ENCODE measurements at regions not wholly inside any gene's neighbourhood (a gene's known extent, or its start where the extent isn't known, plus 50 kb on each side); places are given as distances from the start of the nearest gene placed in this dataset.
A peak's percentile ranks its signal among the peaks of the same experiment; 100 is the strongest.

DNA sequence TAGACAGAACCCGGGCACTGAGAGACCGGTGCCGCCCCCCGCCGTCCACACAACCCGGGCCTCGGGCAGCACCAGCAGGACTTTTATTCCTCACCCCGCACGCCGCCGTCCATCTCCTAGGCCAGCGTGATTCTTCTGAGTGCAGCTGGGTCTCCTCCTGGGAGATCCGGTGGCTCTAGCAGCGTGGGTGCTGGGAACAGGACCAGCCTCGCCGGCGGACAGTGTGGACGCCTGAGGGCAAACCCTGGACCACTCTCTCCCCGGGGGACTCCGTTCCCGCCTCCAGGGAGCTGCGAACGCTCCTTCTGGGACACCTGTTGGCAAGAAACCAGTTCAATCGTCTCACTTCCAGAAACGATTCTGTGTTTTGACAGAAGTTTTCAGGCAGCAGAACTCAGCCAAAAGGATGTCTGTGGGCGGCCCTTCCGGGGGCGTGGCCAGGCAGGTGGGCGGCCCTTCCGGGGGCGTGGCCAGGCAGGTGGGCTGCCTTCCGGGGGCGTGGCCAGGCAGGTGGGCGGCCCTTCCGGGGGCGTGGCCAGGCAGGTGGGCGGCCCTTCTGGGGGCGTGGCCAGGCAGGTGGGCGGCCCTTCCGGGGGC lies 130.7 kb downstream of the DLL1 start:
- peak in 1 of 2 donors; percentile 21 for DNase-seq

DNA sequence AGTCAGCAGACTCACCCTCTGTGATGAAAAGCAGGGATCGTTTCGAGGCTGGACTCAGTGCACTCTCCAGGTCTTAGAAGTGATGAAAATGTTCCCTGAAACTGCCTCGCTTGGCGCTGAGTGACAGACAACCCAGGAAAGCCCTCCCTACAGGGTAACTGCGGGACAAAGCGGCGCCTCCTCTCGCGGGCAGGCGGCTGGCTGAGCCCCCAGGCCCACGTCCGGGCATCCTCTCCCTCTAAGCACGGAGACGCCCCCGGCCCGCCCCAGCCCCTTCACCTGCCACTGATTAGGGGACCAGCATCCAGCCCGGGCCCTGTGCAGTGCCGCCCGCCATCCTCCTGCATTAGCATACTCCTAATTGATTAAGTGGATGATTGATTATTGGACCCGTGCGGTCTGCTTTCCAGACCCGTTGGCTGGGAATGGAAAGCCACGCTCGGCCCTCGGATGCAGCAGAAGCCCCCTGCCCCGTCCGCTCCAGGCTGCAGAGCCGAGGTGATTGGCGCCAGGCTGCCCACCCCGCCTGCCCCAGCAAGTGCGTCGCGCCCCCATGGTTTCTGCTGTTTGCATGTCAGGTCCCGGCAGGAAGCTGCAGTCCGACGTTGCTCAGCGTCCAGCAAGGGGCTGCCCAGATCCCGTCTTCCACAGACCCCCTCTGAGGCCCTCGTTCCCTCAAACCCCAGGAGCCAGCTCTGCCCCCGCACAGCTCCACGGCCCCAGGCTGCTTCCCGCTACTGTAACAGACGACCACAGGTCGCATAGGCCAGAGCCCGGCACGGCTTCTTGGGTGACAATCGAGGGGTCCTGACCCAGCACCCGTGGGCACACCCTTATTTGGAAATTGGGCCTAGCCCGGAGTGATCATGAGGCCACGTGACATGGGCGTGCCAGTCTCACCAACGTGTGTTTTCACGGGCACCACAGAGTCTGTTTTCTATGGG lies 131.6 kb downstream of the DLL1 start:
- DNase-seq, result no peak

DNA sequence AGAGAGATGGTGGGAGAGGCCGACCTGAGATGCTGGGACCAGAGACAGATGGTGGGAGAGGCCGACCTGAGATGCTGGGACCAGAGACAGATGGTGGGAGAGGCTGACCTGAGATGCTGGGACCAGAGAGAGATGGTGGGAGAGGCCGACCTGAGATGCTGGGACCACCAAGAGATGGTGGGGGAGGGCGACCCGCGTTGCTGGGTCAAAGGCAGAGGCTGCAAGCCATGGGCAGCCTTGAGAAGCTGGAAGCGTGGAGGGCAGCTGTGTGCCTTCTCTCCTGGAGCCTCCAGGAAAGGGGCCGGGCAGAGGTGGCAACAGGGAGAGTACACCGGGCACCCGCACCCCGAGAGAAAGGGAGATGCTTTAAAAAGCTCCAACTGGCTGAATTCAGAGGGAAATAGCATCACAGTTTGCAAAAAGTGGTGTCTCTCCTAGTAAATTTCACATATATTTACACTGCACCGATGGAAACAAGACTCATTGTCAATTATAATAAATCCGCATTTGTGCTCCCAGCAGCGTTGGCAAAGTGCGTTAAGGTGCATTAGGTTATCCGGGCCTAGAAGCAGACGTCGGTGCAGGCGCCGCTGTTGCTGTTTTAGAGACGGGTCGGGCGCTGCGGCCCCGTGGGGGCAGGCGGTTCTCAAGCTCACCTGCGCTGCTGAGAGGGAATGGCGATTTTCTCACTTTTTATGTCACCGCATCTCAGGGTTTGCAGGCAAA lies 132.4 kb downstream of the DLL1 start:
- no peak for DNase-seq

GRCh38 chr6:170157567-170158218 lies 133.2 kb downstream of the DLL1 start:
- DNase-seq, result no peak

DNA sequence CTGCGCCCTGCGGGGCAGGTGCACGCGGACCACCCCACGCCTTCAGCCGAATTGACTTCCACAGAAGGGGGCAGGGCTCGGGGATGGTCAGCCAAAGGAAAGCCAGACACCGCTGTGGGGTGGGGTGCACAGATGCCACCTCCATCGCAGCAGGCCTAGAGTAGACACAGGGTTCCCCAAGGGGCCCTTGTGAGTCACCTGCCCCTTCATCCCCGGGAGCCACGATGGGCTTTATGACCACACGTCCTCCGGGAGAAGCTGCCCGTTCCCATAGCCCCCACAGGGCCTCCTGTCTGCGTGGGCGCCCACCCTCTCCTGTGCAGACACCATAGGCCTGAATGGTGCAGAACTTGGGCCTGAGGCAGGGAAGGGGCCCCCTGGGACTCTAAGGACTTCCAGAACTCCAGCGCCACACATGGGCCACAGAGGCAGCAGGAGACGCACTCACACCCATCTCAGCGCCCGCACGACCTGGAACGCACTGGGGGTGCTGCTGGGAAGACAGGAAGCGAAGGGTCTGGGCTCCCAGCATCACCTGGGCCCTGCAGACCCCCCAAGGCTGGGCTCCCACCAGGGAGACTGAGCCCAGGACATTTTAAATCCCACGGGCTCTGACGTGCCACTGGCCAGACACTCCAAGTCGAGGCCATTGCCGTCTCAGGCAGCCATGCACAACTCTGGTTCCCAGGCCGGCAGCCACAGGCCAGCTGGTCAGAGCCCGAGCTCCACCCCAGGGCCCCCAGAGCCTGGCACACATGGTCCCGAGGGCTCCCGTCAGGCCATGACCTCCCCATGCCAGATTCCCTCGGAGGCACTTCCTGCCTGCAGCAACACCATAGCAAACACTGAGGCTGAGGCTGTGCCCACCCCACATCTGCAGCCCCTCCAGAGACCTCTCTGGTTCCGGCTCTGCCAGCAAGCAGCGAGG lies 134.2 kb downstream of the DLL1 start:
- no peak for DNase-seq

GRCh38 chr6:170155464-170156196 lies 135.2 kb downstream of the DLL1 start:
- no peak for DNase-seq

GRCh38 chr6:170153436-170154319 lies 137.2 kb downstream of the DLL1 start:
- no peak for DNase-seq

DNA sequence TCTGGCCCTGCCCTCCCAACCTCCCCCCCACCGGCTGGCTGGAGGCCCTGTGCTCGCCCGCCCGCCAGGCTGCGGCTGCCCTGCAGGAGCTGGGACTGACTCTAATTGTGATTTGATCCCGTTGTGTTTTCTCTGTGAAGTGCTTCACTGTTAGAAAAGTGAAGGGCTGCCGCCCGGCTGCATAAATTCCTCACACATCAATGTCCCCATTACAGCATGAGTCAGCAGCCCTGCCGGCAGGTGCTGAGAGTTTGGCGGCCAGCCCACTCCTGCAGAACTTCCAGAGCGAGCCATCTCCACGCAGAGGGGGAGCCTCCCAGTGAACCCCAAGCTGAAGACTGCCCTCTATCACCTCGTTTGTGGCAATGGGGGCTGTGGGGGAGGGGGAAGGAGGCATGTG lies 137.9 kb downstream of the DLL1 start:
- DNase-seq, result no peak

DNA sequence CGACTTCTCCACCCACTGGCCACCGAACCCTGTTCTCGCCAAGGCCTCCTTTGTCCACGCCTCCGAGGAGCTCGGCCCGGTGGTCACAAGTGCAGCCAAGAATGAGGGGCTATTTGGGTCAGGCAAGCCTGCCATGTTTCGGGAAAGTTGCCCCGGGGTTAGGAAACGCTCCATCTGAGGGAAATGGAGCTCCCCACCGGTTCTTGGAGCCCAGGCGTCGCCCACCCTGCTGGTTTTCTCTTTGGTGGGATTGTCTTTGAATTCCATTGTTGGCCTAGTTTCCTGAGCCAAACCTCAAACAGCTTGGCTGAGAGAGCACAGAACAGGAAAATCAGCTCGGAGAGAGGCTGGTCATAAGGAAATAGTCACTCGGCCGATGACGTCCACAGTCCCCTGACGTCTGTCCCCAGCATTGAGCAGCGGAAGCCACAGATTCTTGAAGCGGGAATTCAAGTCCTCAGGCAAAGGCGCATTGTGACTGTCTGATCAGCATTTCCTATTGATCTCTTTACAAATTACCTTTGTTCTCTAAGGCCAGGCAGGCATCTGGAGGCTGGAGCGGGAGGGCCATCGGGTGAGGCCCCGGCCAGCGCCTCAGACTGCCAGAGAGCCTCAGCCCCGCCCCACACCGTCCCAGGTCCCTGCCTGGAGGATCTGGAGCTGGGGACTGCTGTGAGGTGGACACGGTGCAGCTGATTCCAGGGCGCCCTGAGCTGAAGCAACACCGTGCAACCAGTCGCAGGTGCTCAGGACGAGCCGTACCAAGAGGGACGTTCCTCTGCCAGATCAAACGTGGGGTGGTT lies 138.6 kb downstream of the DLL1 start:
- DNase-seq, result no peak

DNA sequence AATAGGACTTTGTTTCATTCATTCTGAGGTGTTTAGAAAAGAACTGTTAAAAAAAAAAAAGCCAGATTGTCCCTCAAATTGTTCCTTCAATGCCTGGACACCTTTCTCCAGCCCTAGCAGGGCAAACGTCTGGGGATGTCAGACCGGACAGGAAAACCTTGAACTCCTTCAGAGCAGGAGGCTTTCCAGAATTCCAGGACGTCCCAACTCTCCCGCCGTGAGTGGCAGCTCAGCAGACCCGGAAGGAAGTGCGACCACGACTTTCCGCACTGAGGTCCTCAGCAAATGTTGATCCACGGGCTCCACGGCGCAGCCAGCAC lies 139.1 kb downstream of the DLL1 start:
- DNase-seq, result no peak

GRCh38 chr6:170151321-170151771 lies 139.5 kb downstream of the DLL1 start:
- no peak for DNase-seq

- DNase-seq, result no peak
Observed at GRCh38 chr6:170150590-170150945, 140.3 kb downstream of the DLL1 start.

- no peak for DNase-seq
Observed at GRCh38 chr6:170149681-170150589, 140.9 kb downstream of the DLL1 start.

DNA sequence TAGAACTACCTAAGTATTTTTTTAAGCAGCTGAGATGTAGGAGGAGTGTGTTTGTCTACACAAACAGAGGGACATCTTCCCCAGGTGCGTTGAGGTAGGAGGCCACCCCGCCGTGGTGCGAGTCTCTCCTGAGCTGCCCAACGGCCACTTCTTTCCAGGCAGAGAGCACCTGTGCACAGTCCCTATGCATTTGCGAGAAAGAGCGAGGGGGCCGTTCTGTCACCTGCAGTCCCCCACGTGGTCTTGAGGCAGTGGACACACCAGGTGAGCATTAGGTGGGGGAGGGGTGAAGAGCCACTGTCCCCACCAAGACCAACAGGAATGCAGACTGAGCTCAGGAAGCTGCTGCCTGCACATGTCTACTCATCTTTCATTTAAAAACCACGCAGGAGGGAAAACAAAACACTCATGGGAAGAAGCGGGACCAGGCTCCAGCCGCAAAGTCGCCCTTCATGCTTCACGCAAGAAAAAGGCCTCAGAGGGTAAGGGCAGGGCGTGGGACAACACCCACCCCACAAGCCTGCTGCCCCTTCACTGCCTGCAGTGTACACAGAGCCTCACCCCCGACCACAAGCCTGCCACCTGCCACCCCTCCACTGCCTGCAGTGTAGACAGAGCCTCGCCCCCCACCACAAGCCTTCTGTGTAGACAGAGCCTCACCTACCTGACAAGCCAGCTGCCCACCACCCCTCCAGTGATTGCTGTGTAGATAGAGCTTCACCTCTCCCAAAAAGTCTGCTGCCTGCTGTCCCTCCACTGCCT lies 142.0 kb downstream of the DLL1 start:
- DNase-seq, result no peak

DNA sequence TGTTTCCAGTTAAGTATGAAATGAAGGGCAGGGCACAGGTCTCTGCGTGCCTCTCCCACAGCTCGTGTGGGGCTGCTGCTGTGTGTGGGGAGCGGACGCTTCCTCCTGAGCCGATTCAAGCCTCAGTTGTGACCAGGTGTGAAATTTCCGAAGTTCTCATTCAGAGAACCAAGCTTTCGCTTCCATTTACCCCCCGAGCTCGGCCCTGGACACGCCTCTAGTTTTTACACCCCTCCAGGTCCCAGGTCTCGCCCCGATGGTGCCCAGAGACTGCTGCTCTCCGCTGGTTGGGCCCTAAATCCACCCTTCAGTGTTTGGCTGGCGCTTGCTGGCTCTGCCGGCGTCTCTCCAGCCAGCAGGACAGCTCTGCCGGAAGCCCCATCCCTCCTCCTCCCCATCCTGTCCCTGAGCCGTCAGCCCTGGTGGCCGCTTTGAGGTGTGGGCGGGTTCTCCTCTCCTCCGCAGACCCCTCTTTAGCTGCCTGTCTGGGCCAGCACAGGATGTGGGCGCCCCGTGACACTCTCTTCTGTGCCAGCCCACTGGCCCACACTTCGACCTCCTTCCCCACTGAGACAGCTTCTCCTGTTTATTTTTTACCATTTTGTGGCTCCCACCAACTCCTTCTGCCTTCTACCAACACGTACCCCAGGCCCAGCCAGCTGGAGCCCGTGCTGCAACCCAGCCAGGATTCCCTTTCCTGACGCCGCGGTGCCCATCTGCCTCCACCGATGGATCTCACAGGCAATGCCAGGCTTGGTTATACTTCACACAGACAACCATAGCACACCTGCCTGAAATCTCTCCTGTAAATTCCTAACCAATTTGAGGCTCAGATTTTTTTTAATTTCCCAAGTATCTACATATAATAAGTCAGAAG lies 142.8 kb downstream of the DLL1 start:
- DNase-seq, result peak in 1 of 2 donors; percentile 13

DNA sequence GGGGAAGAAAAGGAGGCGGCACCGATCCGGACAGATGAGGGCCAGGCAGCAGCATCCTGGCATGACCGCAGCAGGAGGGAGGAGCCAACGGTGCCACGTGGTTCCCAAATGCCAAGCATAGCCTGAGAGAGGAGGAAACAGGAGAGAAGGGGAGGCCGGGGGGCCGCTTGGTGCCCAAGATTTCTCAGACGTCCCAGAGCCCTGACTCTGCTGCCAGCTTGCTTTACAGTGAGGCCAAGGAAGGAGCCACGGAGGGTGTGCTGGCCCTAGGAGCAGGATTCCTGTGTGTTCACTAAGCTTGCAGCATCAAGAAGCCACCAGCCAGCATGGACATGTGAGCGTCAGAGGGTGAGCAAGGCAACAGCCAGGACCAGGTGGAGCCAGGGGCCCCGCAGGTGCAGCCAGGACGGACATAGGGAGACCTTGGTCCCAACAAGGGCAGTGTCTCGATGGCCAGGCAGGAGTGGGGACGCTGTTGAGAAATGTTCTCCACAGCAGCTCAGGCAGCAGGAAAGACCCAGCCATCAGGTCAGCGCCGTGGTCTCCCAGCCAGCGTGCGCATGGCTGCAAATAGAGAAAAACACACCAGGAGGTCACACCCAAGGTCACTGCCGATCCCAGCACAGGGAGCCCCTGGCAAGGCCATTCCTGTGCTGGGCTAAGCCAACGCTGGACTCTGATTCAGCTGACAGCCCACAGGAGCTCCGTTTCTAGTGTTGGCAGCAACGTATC lies 143.7 kb downstream of the DLL1 start:
- DNase-seq, result no peak

Data from stimulated activated CD4-positive, alpha-beta T cell treated with anti-CD3 and anti-CD28 coated beads, Interleukin-2, amount 100 ng/mL, for 48 hours (primary cell).